Glutamatergic neuron (in vitro differentiated cells): ENCODE measurements at regions not wholly inside any gene's neighbourhood (a gene's known extent, or its start where the extent isn't known, plus 50 kb on each side); places are given as distances from the start of the nearest gene placed in this dataset.

Experiments used
- DNase-seq: peaks from one replicate; pipeline ENCODE4 v3.0.0; 2022
- H3K27ac Mint-ChIP-seq: one replicate; pipeline ENCODE4 v1.8.0; 2020; ENCODE audit warnings: mild to moderate bottlenecking, mixed read lengths, inconsistent platforms; ENCODE audit not compliant: unreplicated experiment
- H3K27me3 Mint-ChIP-seq: one replicate; pipeline ENCODE4 v1.8.0; 2020; ENCODE audit warnings: mild to moderate bottlenecking, moderate library complexity, mixed read lengths, inconsistent platforms; ENCODE audit not compliant: unreplicated experiment
- H3K36me3 Mint-ChIP-seq: one replicate; pipeline ENCODE4 v1.8.0; 2020; ENCODE audit warnings: mild to moderate bottlenecking, mixed read lengths, inconsistent platforms; ENCODE audit not compliant: unreplicated experiment
- H3K4me1 Mint-ChIP-seq: one replicate; pipeline ENCODE4 v1.8.0; 2020; ENCODE audit warnings: mild to moderate bottlenecking, low read depth, mixed read lengths, inconsistent platforms; ENCODE audit not compliant: unreplicated experiment
- H3K4me3 Mint-ChIP-seq: one replicate; pipeline ENCODE4 v1.8.0; 2020; ENCODE audit warnings: mild to moderate bottlenecking, mixed read lengths, inconsistent platforms; ENCODE audit not compliant: unreplicated experiment
- H3K9me3 Mint-ChIP-seq: one replicate; pipeline ENCODE4 v1.8.0; 2020; ENCODE audit warnings: mild to moderate bottlenecking, moderate library complexity, mixed read lengths, inconsistent platforms; ENCODE audit not compliant: unreplicated experiment
- TF ChIP-seq, protein P1 (sequence below): fragments of 200-600 bp; sonication (generic); IDR thresholded peaks from one replicate; pipeline ENCODE4 v1.5.0; 2021; ENCODE audit not compliant: partially characterized antibody, unreplicated experiment

GRCh38 chr4:169914866-169915265, 111.3 kb downstream of the MFAP3L start:
- Mint-ChIP-seq H3K4me1 (peaks cover 6% of the 10 kb centered on the region), H3K27me3 (peaks cover 2% of the 10 kb centered on the region), H3K4me3 (no peak overlapping the region), H3K36me3 (peaks cover 7% of the 10 kb centered on the region), H3K27ac (no peak overlapping the region), H3K9me3 (peaks cover 8% of the 10 kb centered on the region)
- TF ChIP-seq, protein P1, sequence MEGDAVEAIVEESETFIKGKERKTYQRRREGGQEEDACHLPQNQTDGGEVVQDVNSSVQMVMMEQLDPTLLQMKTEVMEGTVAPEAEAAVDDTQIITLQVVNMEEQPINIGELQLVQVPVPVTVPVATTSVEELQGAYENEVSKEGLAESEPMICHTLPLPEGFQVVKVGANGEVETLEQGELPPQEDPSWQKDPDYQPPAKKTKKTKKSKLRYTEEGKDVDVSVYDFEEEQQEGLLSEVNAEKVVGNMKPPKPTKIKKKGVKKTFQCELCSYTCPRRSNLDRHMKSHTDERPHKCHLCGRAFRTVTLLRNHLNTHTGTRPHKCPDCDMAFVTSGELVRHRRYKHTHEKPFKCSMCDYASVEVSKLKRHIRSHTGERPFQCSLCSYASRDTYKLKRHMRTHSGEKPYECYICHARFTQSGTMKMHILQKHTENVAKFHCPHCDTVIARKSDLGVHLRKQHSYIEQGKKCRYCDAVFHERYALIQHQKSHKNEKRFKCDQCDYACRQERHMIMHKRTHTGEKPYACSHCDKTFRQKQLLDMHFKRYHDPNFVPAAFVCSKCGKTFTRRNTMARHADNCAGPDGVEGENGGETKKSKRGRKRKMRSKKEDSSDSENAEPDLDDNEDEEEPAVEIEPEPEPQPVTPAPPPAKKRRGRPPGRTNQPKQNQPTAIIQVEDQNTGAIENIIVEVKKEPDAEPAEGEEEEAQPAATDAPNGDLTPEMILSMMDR, result no peak
- no peak for DNase-seq

DNA sequence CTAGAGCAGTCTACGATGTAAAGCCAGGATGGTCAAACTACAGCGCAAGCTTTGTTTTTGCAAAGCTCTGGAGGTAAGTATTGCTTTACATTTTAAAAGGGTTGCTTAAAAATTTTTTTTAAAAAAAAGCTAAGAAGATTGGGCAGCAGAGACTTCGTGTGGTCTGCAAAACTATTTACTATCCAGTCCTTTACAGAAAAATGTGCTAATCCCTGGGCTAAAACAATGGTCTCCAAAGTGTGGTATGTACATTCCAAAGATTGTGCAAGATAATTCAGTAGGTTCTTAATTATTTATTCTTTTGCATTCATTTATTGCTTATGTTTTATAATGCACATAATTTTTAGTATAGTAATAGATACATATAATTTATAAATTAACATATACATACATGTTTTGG, 113.2 kb downstream of the MFAP3L start:
- H3K4me3 Mint-ChIP-seq, result no peak overlapping the region
- TF ChIP-seq, protein P1, result no peak
- peaks cover 2% of the 10 kb centered on the region for H3K27me3 Mint-ChIP-seq
- DNase-seq, result no peak
- H3K27ac Mint-ChIP-seq, result no peak overlapping the region
- H3K4me1 Mint-ChIP-seq, result no peaks in the 10 kb centered on the region
- H3K36me3 Mint-ChIP-seq, result peaks cover 7% of the 10 kb centered on the region
- peaks cover 8% of the 10 kb centered on the region for H3K9me3 Mint-ChIP-seq

DNA sequence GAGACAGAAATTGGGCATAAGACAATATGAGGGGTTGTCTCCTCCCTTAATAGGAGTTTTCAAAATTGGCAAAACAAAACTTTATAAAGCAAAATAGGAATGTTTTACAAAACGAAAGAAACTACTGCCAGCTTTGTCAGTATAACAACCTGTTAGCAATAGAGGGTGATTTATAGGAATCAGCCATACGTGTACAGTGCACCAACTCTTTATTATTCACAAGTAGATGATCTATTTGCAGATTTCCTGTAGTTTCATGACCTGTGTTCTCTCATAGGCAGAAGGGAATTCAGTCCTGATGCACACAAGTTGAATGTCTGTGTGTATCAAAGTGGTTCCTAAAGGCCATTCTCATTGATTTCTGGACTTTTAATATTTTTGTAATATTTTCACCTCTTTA, 116.3 kb downstream of the MFAP3L start:
- TF ChIP-seq, protein P1, result no peak
- peaks cover 2% of the 10 kb centered on the region for H3K27me3 Mint-ChIP-seq
- DNase-seq, result no peak
- H3K4me1 Mint-ChIP-seq, result no peaks in the 10 kb centered on the region
- no peak overlapping the region for H3K27ac Mint-ChIP-seq
- no peak overlapping the region for H3K4me3 Mint-ChIP-seq
- H3K36me3 Mint-ChIP-seq, result no peaks in the 10 kb centered on the region
- H3K9me3 Mint-ChIP-seq, result no peaks in the 10 kb centered on the region

DNA sequence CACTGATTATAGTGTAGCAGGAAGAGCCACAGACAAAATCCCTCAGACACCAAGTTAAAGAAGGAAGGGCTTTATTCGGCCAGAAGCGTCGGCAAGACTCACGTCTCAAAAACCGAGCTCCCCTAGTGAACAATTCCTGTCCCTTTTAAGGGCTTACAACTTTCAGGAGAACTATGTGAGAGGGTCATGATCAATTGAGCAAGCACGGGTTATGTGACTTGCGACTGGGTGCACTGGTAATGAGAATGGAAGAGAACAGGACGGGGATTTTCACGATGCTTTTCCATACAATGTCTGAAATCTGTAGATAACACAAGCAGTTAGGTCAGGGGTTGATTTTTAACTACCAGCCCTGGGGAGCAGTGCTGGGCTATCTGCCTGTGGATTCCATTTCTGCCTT, 116.7 kb downstream of the MFAP3L start:
- Mint-ChIP-seq H3K4me1 (no peaks in the 10 kb centered on the region), H3K27me3 (peaks cover 2% of the 10 kb centered on the region), H3K9me3 (no peaks in the 10 kb centered on the region), H3K27ac (no peak overlapping the region), H3K4me3 (no peak overlapping the region), H3K36me3 (no peaks in the 10 kb centered on the region)
- TF ChIP-seq, protein P1, result no peak
- no peak for DNase-seq

DNA sequence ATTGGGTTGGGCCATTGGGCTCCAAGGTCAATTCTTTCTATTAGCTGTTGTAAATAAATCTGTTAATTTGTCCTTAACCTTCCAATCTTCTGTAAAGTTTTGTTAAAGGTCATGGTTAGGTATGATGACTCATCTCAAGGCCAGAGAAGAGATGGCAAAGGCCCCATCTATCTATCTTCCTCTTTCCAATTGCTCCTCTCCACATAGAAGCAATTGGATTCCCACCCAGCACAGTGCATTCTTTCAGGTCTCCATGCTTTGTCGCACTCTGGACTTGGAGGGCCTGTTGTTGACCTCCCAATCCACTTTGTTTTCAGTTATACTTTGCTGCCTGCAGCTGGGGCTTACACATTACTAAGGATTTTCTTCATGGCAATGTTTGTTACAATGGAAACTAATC, 118.5 kb downstream of the MFAP3L start:
- Mint-ChIP-seq H3K27me3 (peaks cover 3% of the 10 kb centered on the region), H3K36me3 (no peaks in the 10 kb centered on the region), H3K27ac (no peak overlapping the region), H3K4me3 (no peak overlapping the region), H3K9me3 (peaks cover 2% of the 10 kb centered on the region), H3K4me1 (no peaks in the 10 kb centered on the region)
- TF ChIP-seq, protein P1, result no peak
- DNase-seq, result no peak
